Vagina (tissue), 2 donors: ENCODE measurements at regions not wholly inside any gene's neighbourhood (a gene's known extent, or its start where the extent isn't known, plus 50 kb on each side); places are given as distances from the start of the nearest gene placed in this dataset.
"Not testable (repeated sequence)": the region's sequence is repeated elsewhere in the genome, so short reads cannot be mapped to it uniquely, and the experiment has no call there.

Experiments used
- DNase-seq, 2 donors: peaks; one replicate each; pipeline ENCODE4 v3.0.0-alpha.2; 2017; ENCODE audit errors: extremely low spot score in 2 of 2
- H3K27ac ChIP-seq: fragments of 200-600 bp; sonication (generic); one replicate; pipeline ENCODE4 v1.5.1; 2019
- H3K27me3 ChIP-seq: fragments of 200-600 bp; sonication (generic); one replicate; pipeline ENCODE4 v1.5.1; 2019
- H3K36me3 ChIP-seq, 2 donors: fragments of 200-600 bp; sonication (generic); one replicate each; pipeline ENCODE4 v1.5.1; 2017 to 2019
- H3K4me1 ChIP-seq: fragments of 200-600 bp; sonication (generic); one replicate; pipeline ENCODE4 v1.5.1; 2019
- H3K4me3 ChIP-seq, 2 donors: fragments of 200-600 bp; sonication (generic); 1 replicate in 1 of 2; 2 replicates in 1 of 2; pipeline ENCODE4 v1.5.1; 2016 to 2019
- H3K9me3 ChIP-seq: fragments of 200-600 bp; sonication (generic); one replicate; pipeline ENCODE4 v1.5.1; 2019
- POLR2A ChIP-seq, 2 donors: fragments of 450-650 bp; IDR thresholded peaks; one replicate each; pipeline ENCODE4 v1.6.1; 2017; ENCODE audit warnings: antibody characterized with exemption in 2 of 2, mild to moderate bottlenecking in 2 of 2, moderate library complexity in 2 of 2
- POLR2AphosphoS5 ChIP-seq, 2 donors: sonication (generic); formaldehyde crosslinking; IDR thresholded peaks; one replicate each; pipeline ENCODE4 v1.9.0; 2017; ENCODE audit warnings: antibody characterized with exemption in 2 of 2, mild to moderate bottlenecking in 2 of 2, low read depth in 1 of 2; ENCODE audit not compliant: insufficient read depth in 1 of 2
- intact Hi-C: fragments of 100-400 bp; cut with DNase I; formaldehyde crosslinking; loops from one replicate; pipeline ENCODE4 v1.15.1; 2023
- TF ChIP-seq, protein P1 (sequence below), 3 experiments: fragments of 450-650 bp in 2 of 3; fragments of 200-600 bp in 1 of 3; sonication (generic) in 1 of 3; IDR thresholded peaks; one replicate each; pipeline ENCODE4 v1.5.1; 2017 to 2019; ENCODE audit warnings: antibody characterized with exemption in 3 of 3, mild to moderate bottlenecking in 2 of 3, moderate library complexity in 2 of 3

GRCh38 chr2:58387701-58388100, 146.6 kb upstream of the FANCL start:
- no peak for DNase-seq
- Histone ChIP-seq H3K9me3 (no peaks in the 10 kb centered on the region), H3K4me3 (no peak overlapping the region), H3K27ac (no peak overlapping the region), H3K27me3 (no peaks in the 10 kb centered on the region), H3K4me1 (no peaks in the 10 kb centered on the region), H3K36me3 (no peaks in the 10 kb centered on the region)
- TF ChIP-seq POLR2AphosphoS5 (IDR thresholded peaks at IDR 0.05; ENCODE audit: insufficient read depth in 1 of 2, low read depth in 1 of 2) (no peak), POLR2A (IDR thresholded peaks at IDR 0.05) (no peak)
- TF ChIP-seq, protein P1, sequence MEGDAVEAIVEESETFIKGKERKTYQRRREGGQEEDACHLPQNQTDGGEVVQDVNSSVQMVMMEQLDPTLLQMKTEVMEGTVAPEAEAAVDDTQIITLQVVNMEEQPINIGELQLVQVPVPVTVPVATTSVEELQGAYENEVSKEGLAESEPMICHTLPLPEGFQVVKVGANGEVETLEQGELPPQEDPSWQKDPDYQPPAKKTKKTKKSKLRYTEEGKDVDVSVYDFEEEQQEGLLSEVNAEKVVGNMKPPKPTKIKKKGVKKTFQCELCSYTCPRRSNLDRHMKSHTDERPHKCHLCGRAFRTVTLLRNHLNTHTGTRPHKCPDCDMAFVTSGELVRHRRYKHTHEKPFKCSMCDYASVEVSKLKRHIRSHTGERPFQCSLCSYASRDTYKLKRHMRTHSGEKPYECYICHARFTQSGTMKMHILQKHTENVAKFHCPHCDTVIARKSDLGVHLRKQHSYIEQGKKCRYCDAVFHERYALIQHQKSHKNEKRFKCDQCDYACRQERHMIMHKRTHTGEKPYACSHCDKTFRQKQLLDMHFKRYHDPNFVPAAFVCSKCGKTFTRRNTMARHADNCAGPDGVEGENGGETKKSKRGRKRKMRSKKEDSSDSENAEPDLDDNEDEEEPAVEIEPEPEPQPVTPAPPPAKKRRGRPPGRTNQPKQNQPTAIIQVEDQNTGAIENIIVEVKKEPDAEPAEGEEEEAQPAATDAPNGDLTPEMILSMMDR (IDR thresholded peaks at IDR 0.05), result no peak
- intact Hi-C loops, result no loop called here

DNA sequence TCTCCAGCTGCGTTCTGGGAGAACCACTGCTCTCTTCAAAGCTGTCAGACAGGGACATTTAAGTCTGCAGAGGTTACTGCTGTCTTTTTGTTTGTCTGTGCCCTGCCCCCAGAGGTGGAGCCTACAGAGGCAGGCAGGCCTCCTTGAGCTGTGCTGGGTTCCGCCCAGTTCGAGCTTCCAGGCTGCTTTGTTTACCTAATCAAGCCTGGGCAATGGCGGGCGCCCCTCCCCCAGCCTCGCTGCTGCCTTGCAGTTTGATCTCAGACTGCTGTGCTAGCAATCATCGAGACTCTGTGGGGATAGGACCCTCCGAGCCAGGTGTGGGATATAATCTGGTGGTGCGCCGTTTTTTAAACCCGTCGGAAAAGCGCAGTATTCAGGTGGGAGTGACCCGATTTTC, 145.8 kb upstream of the FANCL start:
- DNase-seq, H3K27ac ChIP-seq, H3K27me3 ChIP-seq, intact Hi-C loops, H3K4me3 ChIP-seq, H3K9me3 ChIP-seq, H3K4me1 ChIP-seq, H3K36me3 ChIP-seq: not testable (repeated sequence)

DNA sequence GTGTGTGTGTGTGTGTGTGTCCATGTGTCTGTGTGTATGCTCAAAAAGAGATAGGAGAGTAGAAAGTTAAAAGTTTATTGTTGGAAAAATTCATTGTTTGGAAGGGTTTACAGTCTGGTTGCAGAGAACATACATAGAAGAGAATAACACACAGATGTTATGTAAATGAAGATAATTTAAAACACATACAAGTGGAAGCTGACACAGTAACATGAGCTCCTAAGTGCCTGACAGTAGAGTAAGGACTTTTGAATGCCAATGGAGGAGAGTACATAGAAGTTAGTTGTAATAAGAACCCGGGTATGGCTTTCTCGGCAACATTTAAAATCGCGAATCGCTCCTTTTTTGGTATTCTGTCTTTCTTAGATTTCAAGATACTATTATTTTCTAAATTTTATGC, 137.0 kb upstream of the FANCL start:
- H3K27ac ChIP-seq, result no peak overlapping the region
- no peaks in the 10 kb centered on the region for H3K9me3 ChIP-seq
- H3K4me3 ChIP-seq, result no peak overlapping the region
- TF ChIP-seq, protein P1 (IDR thresholded peaks at IDR 0.05), result no peak
- TF ChIP-seq POLR2A (IDR thresholded peaks at IDR 0.05) (no peak), POLR2AphosphoS5 (IDR thresholded peaks at IDR 0.05; ENCODE audit: insufficient read depth in 1 of 2, low read depth in 1 of 2) (no peak)
- H3K36me3 ChIP-seq, result no peaks in the 10 kb centered on the region
- intact Hi-C loops, result no loop called here
- H3K4me1 ChIP-seq, result no peaks in the 10 kb centered on the region
- H3K27me3 ChIP-seq, result no peaks in the 10 kb centered on the region
- no peak for DNase-seq

GRCh38 chr2:58377181-58377580, 136.1 kb upstream of the FANCL start:
- Histone ChIP-seq H3K9me3 (no peaks in the 10 kb centered on the region), H3K27me3 (no peaks in the 10 kb centered on the region), H3K36me3 (no peaks in the 10 kb centered on the region), H3K27ac (no peak overlapping the region), H3K4me1 (no peaks in the 10 kb centered on the region), H3K4me3 (no peak overlapping the region)
- TF ChIP-seq POLR2AphosphoS5 (IDR thresholded peaks at IDR 0.05; ENCODE audit: insufficient read depth in 1 of 2, low read depth in 1 of 2) (no peak), POLR2A (IDR thresholded peaks at IDR 0.05) (no peak)
- TF ChIP-seq, protein P1 (IDR thresholded peaks at IDR 0.05), result no peak
- intact Hi-C loops, result no loop called here
- DNase-seq, result no peak

- Histone ChIP-seq H3K36me3 (no peaks in the 10 kb centered on the region), H3K4me3 (no peak overlapping the region), H3K4me1 (no peaks in the 10 kb centered on the region), H3K27ac (no peak overlapping the region), H3K27me3 (no peaks in the 10 kb centered on the region), H3K9me3 (no peaks in the 10 kb centered on the region)
- TF ChIP-seq, protein P1 (IDR thresholded peaks at IDR 0.05), result no peak
- TF ChIP-seq POLR2A (IDR thresholded peaks at IDR 0.05), result no peak
- no peak for TF ChIP-seq POLR2AphosphoS5 (IDR thresholded peaks at IDR 0.05; ENCODE audit: insufficient read depth in 1 of 2, low read depth in 1 of 2)
- no peak for DNase-seq
- intact Hi-C loops, result no loop called here
These were observed 135.5 kb upstream of the FANCL start for GRCh38 chr2:58376592-58376991.

GRCh38 chr2:58369594-58369993, 128.5 kb upstream of the FANCL start:
- DNase-seq, result no peak
- H3K4me1 ChIP-seq, result no peaks in the 10 kb centered on the region
- H3K27me3 ChIP-seq, result no peaks in the 10 kb centered on the region
- H3K9me3 ChIP-seq, result no peaks in the 10 kb centered on the region
- no peak overlapping the region for H3K27ac ChIP-seq
- intact Hi-C loops, result no loop called here
- TF ChIP-seq POLR2A (IDR thresholded peaks at IDR 0.05), result no peak
- TF ChIP-seq, protein P1 (IDR thresholded peaks at IDR 0.05), result no peak
- TF ChIP-seq POLR2AphosphoS5 (IDR thresholded peaks at IDR 0.05; ENCODE audit: insufficient read depth in 1 of 2, low read depth in 1 of 2), result no peak
- H3K4me3 ChIP-seq, result no peak overlapping the region
- H3K36me3 ChIP-seq, result no peaks in the 10 kb centered on the region
